Retinal pigment epithelial cell (primary cell): ENCODE measurements at regions not wholly inside any gene's neighbourhood (a gene's known extent, or its start where the extent isn't known, plus 50 kb on each side); places are given as distances from the start of the nearest gene placed in this dataset.

Experiments used
- DNase-seq: peaks from one replicate; pipeline ENCODE4 v3.0.0-alpha.2; 2010; ENCODE audit warnings: low read depth
- H3K4me3 ChIP-seq: 2 replicates; pipeline ENCODE4 v1.5.1; 2011; ENCODE audit warnings: mild to moderate bottlenecking, low read length, control low read depth, moderate library complexity
- CTCF ChIP-seq: conservative IDR thresholded peaks from 2 replicates; pipeline ENCODE4 v1.5.1; 2011; ENCODE audit warnings: low read depth, low read length, control low read depth, inconsistent platforms

- H3K4me3 ChIP-seq, result no peak overlapping the region
- no peak for DNase-seq
- no peak for TF ChIP-seq CTCF
Measured at GRCh38 chr6:14451594-14452374, 334.2 kb downstream of the CD83 start.

GRCh38 chr6:14452567-14453527, 335.3 kb downstream of the CD83 start:
- H3K4me3 ChIP-seq, result no peak overlapping the region
- DNase-seq, result no peak
- no peak for TF ChIP-seq CTCF

GRCh38 chr6:14453712-14454472, 336.3 kb downstream of the CD83 start:
- no peak for DNase-seq
- TF ChIP-seq CTCF, result no peak
- no peak overlapping the region for H3K4me3 ChIP-seq

- DNase-seq, result no peak
- no peak overlapping the region for H3K4me3 ChIP-seq
- no peak for TF ChIP-seq CTCF
Measured at GRCh38 chr6:14454473-14454775, 336.9 kb downstream of the CD83 start.

- no peak for DNase-seq
- no peak for TF ChIP-seq CTCF
- H3K4me3 ChIP-seq, result no peak overlapping the region
Measured at GRCh38 chr6:14455427-14455826, 337.9 kb downstream of the CD83 start.

GRCh38 chr6:14455876-14456648, 338.5 kb downstream of the CD83 start:
- TF ChIP-seq CTCF, result no peak
- no peak overlapping the region for H3K4me3 ChIP-seq
- DNase-seq, result no peak
